A549 (cell line): ENCODE measurements at regions not wholly inside any gene's neighbourhood (a gene's known extent, or its start where the extent isn't known, plus 50 kb on each side); places are given as distances from the start of the nearest gene placed in this dataset.

Experiments used
- ATAC-seq, 2 experiments: fragments of 200-7000 bp in 1 of 2; fragments of >200 bp in 1 of 2; cut with Nextera tagmentation in 1 of 2; cut with Tn5 transposase in 1 of 2; 3 replicates each; pipeline versions ENCODE4 v1.8.0 to v1.9.1; 2018 to 2020; ENCODE audit warnings: mild to moderate bottlenecking in 1 of 2, moderate library complexity in 1 of 2
- CTCF ChIA-PET: fragments of 300-600 bp; sonication (Branson Sonifier 250); formaldehyde crosslinking; extraction: SDS; loops from one replicate; lab custom pipeline; 2021; ENCODE audit warnings: antibody characterized with exemption, inconsistent platforms; lab: Yijun Ruan, JAX
- POLR2A ChIA-PET: fragments of 350-600 bp; formaldehyde crosslinking; extraction: SDS; loops from one replicate; lab custom pipeline; 2021; ENCODE audit warnings: antibody characterized with exemption, inconsistent platforms; lab: Yijun Ruan, JAX
- DNase-seq, 2 experiments: peaks; one replicate each; pipeline versions ENCODE4 v3.0.0 to v3.0.0-alpha.2; 2011 to 2016; ENCODE audit warnings: low read depth in 1 of 2, low spot score in 1 of 2
- FAIRE-seq: peaks from 2 replicates; lab custom pipeline; 2011; peaks lifted over from hg19 to GRCh38; lab: Jason Lieb, UNC
- H3K27ac ChIP-seq, 2 experiments: fragments of >200 bp; sonication (Bioruptor Twin); formaldehyde crosslinking; 3 replicates each; pipeline ENCODE4 v1.5.1; 2016 to 2017
- H3K4me1 ChIP-seq: fragments of >200 bp; sonication (Bioruptor Twin); formaldehyde crosslinking; 3 replicates; pipeline ENCODE4 v1.6.1; 2016
- H3K4me2 ChIP-seq: fragments of >200 bp; sonication (Bioruptor Twin); formaldehyde crosslinking; 3 replicates; pipeline ENCODE4 v1.6.1; 2016
- H3K4me3 ChIP-seq: fragments of >200 bp; sonication (Bioruptor Twin); formaldehyde crosslinking; 3 replicates; pipeline ENCODE4 v1.5.1; 2016
- H3K9me3 ChIP-seq: fragments of >200 bp; sonication (Bioruptor Twin); formaldehyde crosslinking; 3 replicates; pipeline ENCODE4 v1.6.1; 2016
- ATOH8 ChIP-seq: fragments of 250-450 bp; sonication (Bioruptor Pico); IDR thresholded peaks from 2 replicates; pipeline ENCODE4 v1.5.0; 2020; ENCODE audit warnings: low read depth, mild to moderate bottlenecking, moderate library complexity
- BHLHE40 ChIP-seq: IDR thresholded peaks from 2 replicates; pipeline ENCODE4 v1.6.1; 2012; ENCODE audit warnings: low read depth, low read length, inconsistent platforms
- CHD2 ChIP-seq: fragments of 150-350 bp; IDR thresholded peaks from 2 replicates; pipeline ENCODE4 v1.6.1; 2014; ENCODE audit warnings: low read length; ENCODE audit not compliant: partially characterized antibody
- CTCF ChIP-seq: fragments of >200 bp; sonication (Bioruptor Twin); formaldehyde crosslinking; IDR thresholded peaks from 3 replicates; pipeline ENCODE4 v1.5.1; 2016
- FOSL2 ChIP-seq, 2 experiments: fragments of 450-650 bp in 1 of 2; fragments of >200 bp in 1 of 2; sonication (Bioruptor Twin) in 1 of 2; formaldehyde crosslinking; IDR thresholded peaks; 2 replicates each; pipeline versions ENCODE4 v1.5.0 to v1.6.1; 2016 to 2020; ENCODE audit warnings: mild to moderate bottlenecking in 1 of 2, moderate library complexity in 1 of 2
- GATA3 ChIP-seq: IDR thresholded peaks from 2 replicates; pipeline ENCODE4 v1.6.1; 2012; ENCODE audit warnings: borderline replicate concordance
- HDAC2 ChIP-seq: fragments of 200-600 bp; sonication (generic); IDR thresholded peaks from 2 replicates; pipeline ENCODE4 v1.6.1; 2016
- HES2 ChIP-seq: fragments of >200 bp; sonication (Bioruptor Twin); formaldehyde crosslinking; IDR thresholded peaks from 2 replicates; pipeline ENCODE4 v1.6.1; 2016
- HEYL ChIP-seq: fragments of 250-450 bp; sonication (Bioruptor Pico); IDR thresholded peaks from 2 replicates; pipeline ENCODE4 v1.8.0; 2021; ENCODE audit warnings: mild to moderate bottlenecking, moderate library complexity
- HOXA7 ChIP-seq: fragments of 250-450 bp; sonication (Bioruptor Pico); IDR thresholded peaks from 2 replicates; pipeline ENCODE4 v1.5.0; 2020; ENCODE audit warnings: mild to moderate bottlenecking, moderate library complexity
- HOXB5 ChIP-seq: fragments of 250-450 bp; sonication (Bioruptor Pico); IDR thresholded peaks from 2 replicates; pipeline ENCODE4 v1.5.0; 2020; ENCODE audit warnings: mild to moderate bottlenecking, moderate library complexity
- KDM1A ChIP-seq: fragments of 200-600 bp; sonication (generic); IDR thresholded peaks from 2 replicates; pipeline ENCODE4 v1.6.1; 2016; ENCODE audit warnings: low read depth, mild to moderate bottlenecking
- KDM5A ChIP-seq: fragments of 200-600 bp; sonication (generic); IDR thresholded peaks from 2 replicates; pipeline ENCODE4 v1.6.1; 2016; ENCODE audit warnings: antibody characterized with exemption, mild to moderate bottlenecking
- MAFK ChIP-seq: fragments of 450-650 bp; IDR thresholded peaks from 2 replicates; pipeline ENCODE4 v1.6.1; 2014; ENCODE audit not compliant: partially characterized antibody
- MAZ ChIP-seq: fragments of 150-350 bp; IDR thresholded peaks from 2 replicates; pipeline ENCODE4 v1.6.1; 2014; ENCODE audit warnings: antibody characterized with exemption, low read depth, low read length, borderline replicate concordance
- MYC ChIP-seq: IDR thresholded peaks from 2 replicates; pipeline ENCODE4 v1.6.1; 2012; ENCODE audit warnings: mild to moderate bottlenecking, inconsistent platforms, low read length, improper control_type of control experiment, borderline replicate concordance
- NFE2L2 ChIP-seq: fragments of 150-350 bp; conservative IDR thresholded peaks from 2 replicates; pipeline ENCODE4 v1.6.1; 2014; ENCODE audit warnings: low read length
- PHF8 ChIP-seq: fragments of 200-600 bp; sonication (generic); IDR thresholded peaks from 2 replicates; pipeline ENCODE4 v1.6.1; 2016; ENCODE audit warnings: low read depth, mild to moderate bottlenecking, antibody characterized with exemption, moderate library complexity, borderline replicate concordance
- POLR2AphosphoS2 ChIP-seq: conservative IDR thresholded peaks from 2 replicates; pipeline ENCODE4 v1.6.1; 2012; ENCODE audit warnings: low read length, improper control_type of control experiment, inconsistent platforms
- RARB ChIP-seq: fragments of 250-450 bp; sonication (Bioruptor Pico); IDR thresholded peaks from 2 replicates; pipeline ENCODE4 v1.8.0; 2021; ENCODE audit warnings: mild to moderate bottlenecking, moderate library complexity
- RFX5 ChIP-seq: fragments of 450-650 bp; IDR thresholded peaks from 2 replicates; pipeline ENCODE4 v1.7.1; 2014; ENCODE audit warnings: antibody characterized with exemption, mild to moderate bottlenecking, moderate library complexity
- RNF2 ChIP-seq: fragments of 200-600 bp; sonication (generic); IDR thresholded peaks from 2 replicates; pipeline ENCODE4 v1.6.1; 2016; ENCODE audit warnings: low read depth, mild to moderate bottlenecking, antibody characterized with exemption, moderate library complexity, borderline replicate concordance
- SMC3 ChIP-seq: fragments of >200 bp; sonication (Bioruptor Twin); formaldehyde crosslinking; IDR thresholded peaks from 3 replicates; pipeline ENCODE4 v1.6.1; 2018; ENCODE audit warnings: inconsistent platforms
- TP53 ChIP-seq: fragments of 250-450 bp; sonication (Bioruptor Pico); IDR thresholded peaks from 2 replicates; pipeline ENCODE4 v1.5.0; 2021; ENCODE audit warnings: mild to moderate bottlenecking, moderate library complexity
- ZC3H11A ChIP-seq: fragments of 450-650 bp; IDR thresholded peaks from 2 replicates; pipeline ENCODE4 v1.6.1; 2014; ENCODE audit warnings: antibody characterized with exemption, mild to moderate bottlenecking
- ZFP36 ChIP-seq: fragments of 450-650 bp; IDR thresholded peaks from 2 replicates; pipeline ENCODE4 v1.6.1; 2014; ENCODE audit warnings: borderline replicate concordance; ENCODE audit not compliant: partially characterized antibody
- ZNF302 ChIP-seq: fragments of 250-450 bp; sonication (Bioruptor Pico); IDR thresholded peaks from 2 replicates; pipeline ENCODE4 v1.9.0; 2021; ENCODE audit warnings: inconsistent platforms, mild to moderate bottlenecking, moderate library complexity
- ZSCAN20 ChIP-seq: fragments of 250-450 bp; sonication (Bioruptor Pico); IDR thresholded peaks from 2 replicates; pipeline ENCODE4 v1.8.0; 2022; ENCODE audit warnings: mild to moderate bottlenecking, moderate library complexity
- WGBS: methylation state at CpG from one replicate; pipeline ENCODE4 v1.1.6; 2017; ENCODE audit errors: missing lambda C conversion rate; 5-methylcytosine and 5-hydroxymethylcytosine counted together

GRCh38 chr9:100667448-100667847, 89.6 kb downstream of the CAVIN4 start:
- Histone ChIP-seq H3K9me3 (no peaks in the 10 kb centered on the region), H3K4me3 (no peak overlapping the region), H3K27ac (no peak overlapping the region), H3K4me1 (no peaks in the 10 kb centered on the region), H3K4me2 (no peak overlapping the region)
- ChIA-PET CTCF (interaction anchor here (1.1 kb wide), 1 partner anchor 33 kb away, joined by 3 read pairs; no protein-coding TSS in a partner anchor), POLR2A (no interaction called here)
- TF ChIP-seq BHLHE40 (no peak), HES2 (no peak), HEYL (CRISPR knock-in tag) (no peak), GATA3 (no peak), KDM1A (no peak), FOSL2 (IDR thresholded peaks at IDR 0.05) (no peak), FOSL2 (CRISPR knock-in tag; IDR thresholded peaks at IDR 0.05) (no peak)
- ATAC-seq: no peak
- no peak for FAIRE-seq
- whole genome bisulfite sequencing: 3% methylated on average over 5 of the region's 5 CpGs
- DNase-seq: no peak

- H3K4me2 ChIP-seq: no peak overlapping the region
- TF ChIP-seq RFX5 (no peak), HOXB5 (CRISPR knock-in tag) (no peak), MYC (no peak), PHF8 (no peak), ZC3H11A (no peak), ATOH8 (no peak), MAFK (no peak), KDM5A (no peak), POLR2AphosphoS2 (no peak), SMC3 (no peak), MAZ (no peak), ZNF302 (no peak), KDM1A (no peak), ZSCAN20 (no peak), TP53 (no peak), NFE2L2 (no peak)
- TF ChIP-seq, all 56 proteins: peak for 0
- FAIRE-seq (no peak), ATAC-seq (no peak), DNase-seq (no peak)
- no peaks in the 10 kb centered on the region for H3K4me1 ChIP-seq
- no peaks in the 10 kb centered on the region for H3K9me3 ChIP-seq
- H3K27ac ChIP-seq: no peak overlapping the region
- ChIA-PET POLR2A (no interaction called here), CTCF (interaction anchor here (1.1 to 1.2 kb wide), 2 partner anchors 32 to 390 kb away, joined by 3 read pairs; no protein-coding TSS in a partner anchor)
- H3K4me3 ChIP-seq: no peak overlapping the region
- WGBS: 17% methylated on average over 6 of the region's 6 CpGs
Measured at GRCh38 chr9:100668024-100668423, 90.1 kb downstream of the CAVIN4 start.

- CTCF ChIA-PET: no interaction called here
- H3K9me3 ChIP-seq: no peaks in the 10 kb centered on the region
- H3K4me2 ChIP-seq: no peak overlapping the region
- no peak overlapping the region for H3K4me3 ChIP-seq
- POLR2A ChIA-PET: no interaction called here
- no peaks in the 10 kb centered on the region for H3K4me1 ChIP-seq
- FAIRE-seq (no peak), ATAC-seq (no peak), DNase-seq (no peak)
- no peak overlapping the region for H3K27ac ChIP-seq
- WGBS: 47% methylated on average over 8 of the region's 8 CpGs
- no peak for TF ChIP-seq RNF2
- TF ChIP-seq ZFP36: no peak
- no peak for TF ChIP-seq MYC
- no peak for TF ChIP-seq HES2
- no peak for TF ChIP-seq KDM5A
- TF ChIP-seq RARB (CRISPR knock-in tag): no peak
- TF ChIP-seq HDAC2: no peak
- TF ChIP-seq CHD2: no peak
- TF ChIP-seq CTCF: no peak
- no peak for TF ChIP-seq PHF8
- TF ChIP-seq ATOH8: no peak
- no peak for TF ChIP-seq HOXA7
Measured at GRCh38 chr9:100669968-100670367, 92.1 kb downstream of the CAVIN4 start.
